OCI-LY3 (cell line): ENCODE measurements at regions not wholly inside any gene's neighbourhood (a gene's known extent, or its start where the extent isn't known, plus 50 kb on each side); places are given as distances from the start of the nearest gene placed in this dataset.

Experiments
- H2AFZ ChIP-seq: fragments of 200-600, 300-600 bp; shearing (Covaris generic); 2 replicates; pipeline ENCODE4 v1.6.0; 2014; ENCODE audit warnings: antibody characterized with exemption, low read depth, low read length
- H3K27ac ChIP-seq: fragments of 200-600, 300-600 bp; sonication (generic); 2 replicates; pipeline ENCODE4 v1.5.1; 2014; ENCODE audit warnings: mild to moderate bottlenecking, low read length, moderate library complexity, mixed read lengths
- H3K27me3 ChIP-seq: fragments of 200-600, 300-600 bp; sonication (generic); 2 replicates; pipeline ENCODE4 v1.6.1; 2014; ENCODE audit warnings: low read depth, low read length, mixed read lengths
- H3K36me3 ChIP-seq: fragments of 200-600, 300-600 bp; sonication (generic); replicated peaks from 2 replicates; pipeline ENCODE3; 2014; ENCODE audit warnings: low read depth, low read length, mixed read lengths
- H3K4me1 ChIP-seq: fragments of 300-600, 200-600 bp; sonication (generic); 2 replicates; pipeline ENCODE4 v1.6.1; 2014; ENCODE audit warnings: low read length, mixed read lengths
- H3K4me2 ChIP-seq: fragments of 200-600, 300-600 bp; sonication (generic); 2 replicates; pipeline ENCODE4 v1.6.1; 2014; ENCODE audit warnings: low read length, mixed read lengths
- H3K4me3 ChIP-seq: fragments of 300-600, 200-600 bp; sonication (generic); 2 replicates; pipeline ENCODE4 v1.5.1; 2014; ENCODE audit warnings: antibody characterized with exemption, mild to moderate bottlenecking, low read length, moderate library complexity
- H3K79me2 ChIP-seq: fragments of 300-600, 200-600 bp; shearing (Covaris generic); 2 replicates; pipeline ENCODE4 v1.6.1; 2014; ENCODE audit warnings: mild to moderate bottlenecking, low read length, mixed read lengths
- H3K9ac ChIP-seq: fragments of 300-600, 200-600 bp; shearing (Covaris generic); 2 replicates; pipeline ENCODE4 v1.6.0; 2014; ENCODE audit warnings: mild to moderate bottlenecking, low read length, moderate library complexity
- H3K9me3 ChIP-seq: fragments of 200-600, 300-600 bp; shearing (Covaris generic); 2 replicates; pipeline ENCODE4 v1.6.1; 2014; ENCODE audit warnings: low read length, mixed read lengths; ENCODE audit not compliant: insufficient read depth
- H4K20me1 ChIP-seq: fragments of 200-600, 300-600 bp; sonication (generic); 2 replicates; pipeline ENCODE4 v1.6.1; 2016; ENCODE audit warnings: low read length, mixed read lengths; ENCODE audit not compliant: insufficient read depth
- CTCF ChIP-seq: fragments of 200-600, 300-600 bp; sonication (generic); IDR thresholded peaks from 2 replicates; pipeline ENCODE4 v1.5.1; 2014; ENCODE audit warnings: antibody characterized with exemption, low read length, low read depth
- EZH2phosphoT487 ChIP-seq: fragments of 200-600 bp; shearing (Covaris generic); IDR thresholded peaks from 2 replicates; pipeline ENCODE4 v1.6.1; 2018; ENCODE audit warnings: antibody characterized with exemption, mixed run types, low read depth

GRCh38 chr2:171253900-171254650, 93.4 kb upstream of the TLK1 start:
- H3K79me2 ChIP-seq: no peaks in the 10 kb centered on the region
- H3K27me3 ChIP-seq: no peaks in the 10 kb centered on the region
- TF ChIP-seq EZH2phosphoT487: no peak
- no peak for TF ChIP-seq CTCF
- no peak overlapping the region for H3K9ac ChIP-seq
- no peaks in the 10 kb centered on the region for H3K9me3 ChIP-seq
- no peak overlapping the region for H2AFZ ChIP-seq
- no peaks in the 10 kb centered on the region for H3K36me3 ChIP-seq
- no peak overlapping the region for H3K4me3 ChIP-seq
- no peak overlapping the region for H3K4me2 ChIP-seq
- no peaks in the 10 kb centered on the region for H4K20me1 ChIP-seq
- no peak overlapping the region for H3K27ac ChIP-seq
- H3K4me1 ChIP-seq: peaks cover 12% of the 10 kb centered on the region

DNA sequence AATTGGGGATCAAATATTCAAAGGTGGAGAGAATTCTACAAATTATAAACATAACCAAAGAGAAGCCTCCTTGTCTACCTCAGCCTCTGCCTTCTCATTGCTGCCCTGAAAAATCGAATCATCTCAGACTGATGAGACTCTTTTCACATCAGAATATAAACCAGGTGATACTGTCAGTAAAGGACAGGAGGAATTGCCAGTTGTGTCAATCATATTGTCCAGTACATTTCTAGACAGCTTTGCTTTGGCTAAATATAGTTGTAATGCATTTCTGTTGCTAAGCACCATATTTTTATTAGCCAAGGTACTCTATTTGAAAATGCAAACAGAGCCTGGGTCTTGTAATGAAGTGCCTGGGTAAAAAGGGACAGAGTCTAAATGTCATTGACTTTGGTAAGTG, 92.6 kb upstream of the TLK1 start:
- no peak overlapping the region for H3K27ac ChIP-seq
- H3K79me2 ChIP-seq: no peaks in the 10 kb centered on the region
- no peak overlapping the region for H3K4me3 ChIP-seq
- H3K4me1 ChIP-seq: peaks cover 19% of the 10 kb centered on the region
- no peak overlapping the region for H3K9ac ChIP-seq
- H3K27me3 ChIP-seq: no peaks in the 10 kb centered on the region
- no peak overlapping the region for H2AFZ ChIP-seq
- no peaks in the 10 kb centered on the region for H4K20me1 ChIP-seq
- TF ChIP-seq CTCF (no peak), EZH2phosphoT487 (no peak)
- no peaks in the 10 kb centered on the region for H3K9me3 ChIP-seq
- H3K36me3 ChIP-seq: no peaks in the 10 kb centered on the region
- H3K4me2 ChIP-seq: no peak overlapping the region

DNA sequence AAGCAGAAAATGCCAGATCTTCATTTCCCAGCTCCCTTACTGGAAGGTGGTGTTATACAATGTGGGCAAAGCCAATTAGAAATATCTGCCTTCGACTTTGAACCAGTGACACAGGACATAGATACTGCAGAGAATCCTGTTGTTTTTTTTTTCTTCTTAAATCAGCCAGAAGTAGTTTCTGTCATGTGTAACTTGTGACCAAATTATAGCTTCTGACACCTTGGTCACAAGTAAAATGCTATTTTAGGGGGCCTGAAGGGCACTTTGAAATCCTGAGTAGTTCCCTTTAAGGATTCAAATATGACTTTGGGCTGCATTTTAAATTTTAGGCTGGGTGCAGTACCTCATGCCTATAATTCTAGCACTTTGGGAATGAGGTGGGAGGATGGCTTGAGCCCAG, 89.0 kb upstream of the TLK1 start:
- Histone ChIP-seq H3K4me3 (no peak overlapping the region), H3K36me3 (peaks cover 6% of the 10 kb centered on the region)

More for the DNA sequence above, 89.0 kb upstream of the TLK1 start:
- peaks cover 28% of the 10 kb centered on the region for H3K4me1 ChIP-seq
- no peak overlapping the region for H2AFZ ChIP-seq
- no peaks in the 10 kb centered on the region for H4K20me1 ChIP-seq
- H3K27ac ChIP-seq: peak overlapping the region; percentile 27
- H3K79me2 ChIP-seq: no peaks in the 10 kb centered on the region
- TF ChIP-seq EZH2phosphoT487 (no peak), CTCF (no peak)
- peak overlapping the region; percentile 36 for H3K4me2 ChIP-seq
- no peaks in the 10 kb centered on the region for H3K27me3 ChIP-seq
- H3K9ac ChIP-seq: no peak overlapping the region
- peaks cover 17% of the 10 kb centered on the region for H3K9me3 ChIP-seq
